ENCODE measurements at regions not wholly inside any gene's neighbourhood (a gene's known extent, or its start where the extent isn't known, plus 50 kb on each side); places are given as distances from the start of the nearest gene placed in this dataset.

GRCh38 chr18:27711382-27711781 lies 465.5 kb downstream of the CDH2 start:
- TF ChIP-seq CTCF (IDR thresholded peaks at IDR 0.05) (no peak), POLR2AphosphoS5 (IDR thresholded peaks at IDR 0.05) (no peak), POLR2A (IDR thresholded peaks at IDR 0.05; ENCODE audit: low read depth) (no peak), EP300 (IDR thresholded peaks at IDR 0.05) (no peak)

All from esophagus muscularis mucosa (tissue), 4 donors.